ENCODE measurements at regions not wholly inside any gene's neighbourhood (a gene's known extent, or its start where the extent isn't known, plus 50 kb on each side); places are given as distances from the start of the nearest gene placed in this dataset.

GRCh38 chr14:55864890-55865655 is 253.1 kb upstream of the PELI2 start:
- TF ChIP-seq CTCF (IDR thresholded peaks at IDR 0.05) = no peak
- Histone ChIP-seq H3K27me3 (replicated peaks; ENCODE audit: insufficient read depth) (no peaks in the 10 kb centered on the region), H3K27ac (no peak overlapping the region), H3K4me1 (ENCODE audit: control insufficient read depth in 1 of 2, low read depth in 2 of 2) (no peaks in the 10 kb centered on the region), H3K4me3 (no peak overlapping the region), H3K9me3 (peaks cover 5% of the 10 kb centered on the region), H3K36me3 (no peaks in the 10 kb centered on the region)
- no peak for ATAC-seq (ENCODE audit: insufficient number of reproducible peaks, low FRiP score, low read depth)
- DNase-seq (ENCODE audit: low spot score) = no peak

DNA sequence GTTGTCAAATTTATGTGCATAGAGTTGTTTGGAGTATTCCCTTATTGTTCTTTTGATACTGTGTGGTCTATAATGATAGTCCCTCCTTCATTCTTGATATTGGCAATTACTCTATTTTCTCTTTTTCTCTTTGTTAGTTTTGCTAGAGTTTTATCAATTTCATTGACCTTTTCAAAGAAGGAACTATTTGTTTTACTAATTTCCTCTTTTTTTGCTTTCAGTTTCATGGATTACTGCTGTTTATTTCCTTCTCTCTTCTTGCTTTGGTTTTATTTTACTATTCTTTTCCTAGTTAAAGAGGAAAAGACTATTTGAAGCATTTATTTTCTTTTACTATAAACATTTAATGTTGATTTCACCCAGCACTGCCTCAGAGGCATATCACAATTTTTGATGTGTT is 250.9 kb upstream of the PELI2 start:
- no peaks in the 10 kb centered on the region for H3K36me3 ChIP-seq
- ATAC-seq (ENCODE audit: insufficient number of reproducible peaks, low FRiP score, low read depth) = no peak
- H3K27me3 ChIP-seq (replicated peaks; ENCODE audit: insufficient read depth) = no peaks in the 10 kb centered on the region
- no peaks in the 10 kb centered on the region for H3K4me1 ChIP-seq (ENCODE audit: control insufficient read depth in 1 of 2, low read depth in 2 of 2)
- DNase-seq (ENCODE audit: low spot score) = no peak
- no peaks in the 10 kb centered on the region for H3K9me3 ChIP-seq
- H3K4me3 ChIP-seq = no peak overlapping the region
- no peak overlapping the region for H3K27ac ChIP-seq
- TF ChIP-seq CTCF (IDR thresholded peaks at IDR 0.05) = no peak

- no peaks in the 10 kb centered on the region for H3K9me3 ChIP-seq
- no peak for TF ChIP-seq CTCF (IDR thresholded peaks at IDR 0.05)
- no peak for DNase-seq (ENCODE audit: low spot score)
Observed at GRCh38 chr14:55867719-55868118, 250.5 kb upstream of the PELI2 start.

DNA sequence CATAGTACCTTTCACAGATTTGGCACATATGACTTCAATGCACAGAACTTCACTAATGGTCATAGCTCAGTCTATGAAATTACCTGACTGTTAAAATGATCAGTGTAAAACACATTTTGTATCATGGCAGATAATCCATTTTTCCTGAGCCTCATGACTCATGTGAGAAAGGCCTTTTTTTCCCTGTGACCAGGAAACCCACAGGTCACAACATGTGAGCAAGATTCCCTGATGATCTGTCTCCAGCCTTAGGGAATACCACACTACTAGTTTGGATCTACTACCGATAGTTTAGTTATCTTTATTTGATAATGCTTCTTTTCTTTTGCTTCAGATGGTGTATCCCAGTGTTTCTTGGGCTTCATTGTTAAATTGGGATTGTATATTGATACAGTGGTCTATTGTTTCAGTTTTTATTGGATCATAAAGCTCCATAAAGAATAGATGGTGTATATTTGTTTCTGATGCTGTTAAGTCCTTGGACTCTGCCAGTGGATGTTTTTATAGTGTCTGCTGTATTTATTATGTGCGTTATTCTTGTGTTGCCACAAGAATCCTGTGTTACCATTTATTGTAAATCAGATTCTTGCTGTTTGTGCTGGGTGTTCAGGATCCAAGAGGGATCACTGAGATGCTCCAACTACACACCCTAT is 248.7 kb upstream of the PELI2 start:
- Histone ChIP-seq H3K27ac (no peak overlapping the region), H3K4me1 (ENCODE audit: control insufficient read depth in 1 of 2, low read depth in 2 of 2) (no peaks in the 10 kb centered on the region), H3K36me3 (no peaks in the 10 kb centered on the region), H3K4me3 (no peak overlapping the region), H3K27me3 (replicated peaks; ENCODE audit: insufficient read depth) (no peaks in the 10 kb centered on the region), H3K9me3 (no peaks in the 10 kb centered on the region)
- DNase-seq (ENCODE audit: low spot score) (no peak), ATAC-seq (ENCODE audit: insufficient number of reproducible peaks, low FRiP score, low read depth) (no peak)
- TF ChIP-seq CTCF (IDR thresholded peaks at IDR 0.05) = no peak

More at GRCh38 chr14:55867719-55868118, 250.5 kb upstream of the PELI2 start:
- H3K4me3 ChIP-seq = no peak overlapping the region
- ATAC-seq (ENCODE audit: insufficient number of reproducible peaks, low FRiP score, low read depth) = no peak
- H3K27me3 ChIP-seq (replicated peaks; ENCODE audit: insufficient read depth) = no peaks in the 10 kb centered on the region
- H3K36me3 ChIP-seq = no peaks in the 10 kb centered on the region
- no peaks in the 10 kb centered on the region for H3K4me1 ChIP-seq (ENCODE audit: control insufficient read depth in 1 of 2, low read depth in 2 of 2)
- H3K27ac ChIP-seq = no peak overlapping the region

GRCh38 chr14:55873169-55873568 is 245.0 kb upstream of the PELI2 start:
- DNase-seq (ENCODE audit: low spot score) = no peak
- no peak for ATAC-seq (ENCODE audit: insufficient number of reproducible peaks, low FRiP score, low read depth)
- no peak for TF ChIP-seq CTCF (IDR thresholded peaks at IDR 0.05)
- H3K9me3 ChIP-seq = no peaks in the 10 kb centered on the region
- H3K4me3 ChIP-seq = no peak overlapping the region
- H3K27me3 ChIP-seq (replicated peaks; ENCODE audit: insufficient read depth) = no peaks in the 10 kb centered on the region
- H3K36me3 ChIP-seq = no peaks in the 10 kb centered on the region
- H3K27ac ChIP-seq = no peak overlapping the region
- H3K4me1 ChIP-seq (ENCODE audit: control insufficient read depth in 1 of 2, low read depth in 2 of 2) = no peaks in the 10 kb centered on the region
